ENCODE measurements at regions not wholly inside any gene's neighbourhood (a gene's known extent, or its start where the extent isn't known, plus 50 kb on each side); places are given as distances from the start of the nearest gene placed in this dataset.
"Not testable (repeated sequence)": the region's sequence is repeated elsewhere in the genome, so short reads cannot be mapped to it uniquely, and the experiment has no call there.

- DNase-seq, result no peak
Observed at GRCh38 chrX:25442499-25442898, 426.7 kb upstream of the ARX start.

- DNase-seq, result no peak
Observed at GRCh38 chrX:25433307-25433706, 417.5 kb upstream of the ARX start.

DNA sequence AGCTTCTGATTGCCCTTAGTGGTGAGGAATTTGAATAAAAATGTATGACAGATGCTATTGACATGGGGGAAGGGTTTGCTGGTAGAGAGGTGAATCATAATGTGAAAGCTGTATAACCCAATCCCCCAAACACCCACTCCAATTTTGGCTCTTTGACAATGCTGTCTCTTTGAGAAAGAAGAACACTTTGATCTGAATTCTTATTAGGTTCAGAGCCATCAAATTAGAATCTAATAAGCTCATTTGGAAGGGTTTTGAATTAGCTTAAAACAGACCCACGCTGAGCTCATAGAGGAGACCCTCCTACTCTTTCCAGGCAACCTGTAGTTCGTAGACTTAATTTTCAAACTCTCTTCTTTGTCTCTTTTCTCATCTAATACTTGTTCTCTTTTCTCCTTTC, 416.6 kb upstream of the ARX start:
- no peak for DNase-seq

DNA sequence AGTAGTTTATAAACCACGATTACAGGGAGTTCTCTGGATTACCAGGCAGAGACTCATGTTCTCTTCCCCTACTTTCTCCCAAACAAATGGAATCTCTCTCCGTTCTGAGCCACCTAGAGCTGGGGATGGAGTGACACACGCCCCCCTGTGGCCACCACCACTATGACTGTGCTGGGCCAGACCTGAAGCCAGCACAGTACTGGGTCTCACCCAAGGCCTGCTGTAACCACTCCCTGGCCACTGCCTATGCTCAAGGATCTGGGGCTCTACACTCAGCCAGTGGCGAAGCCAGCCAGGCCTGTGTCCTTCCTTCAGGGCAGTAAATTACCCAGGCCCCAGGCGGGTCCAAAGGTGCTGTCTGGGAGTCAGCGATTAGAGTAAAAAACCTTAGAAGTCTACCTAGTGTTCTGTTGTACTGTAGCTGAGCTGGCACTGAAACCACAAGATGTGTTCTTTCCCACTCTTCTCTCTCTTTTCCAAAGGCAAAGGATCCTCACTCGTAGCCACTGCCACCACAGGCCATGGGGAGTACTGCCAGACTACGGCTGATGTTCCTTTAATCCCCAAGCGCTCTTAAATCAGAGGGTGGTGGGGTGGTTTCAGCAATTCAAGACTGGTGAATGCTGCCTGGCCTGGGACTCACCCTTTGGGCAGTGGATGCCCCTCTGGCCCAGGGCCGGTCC, 412.2 kb upstream of the ARX start:
- no peak for DNase-seq

DNA sequence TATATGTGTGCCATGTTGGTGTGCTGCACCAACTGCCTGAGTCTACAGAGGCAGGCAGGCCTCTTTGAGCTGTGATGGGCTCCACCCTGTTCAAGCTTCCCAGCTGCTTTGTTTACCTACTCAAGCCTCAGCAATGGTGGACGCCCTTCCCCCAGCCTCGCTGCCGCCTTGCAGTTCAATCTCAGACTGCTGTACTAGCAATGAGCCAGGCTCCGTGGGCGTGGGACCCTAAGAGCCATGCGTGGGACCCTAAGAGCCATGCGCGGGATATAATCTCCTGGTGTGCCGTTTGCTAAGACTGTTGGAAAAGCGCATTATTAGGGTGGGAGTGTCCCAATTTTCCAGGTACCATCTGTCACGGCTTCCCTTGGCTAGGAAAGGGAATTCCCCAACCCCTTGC, 388.4 kb upstream of the ARX start:
- DNase-seq, result not testable (repeated sequence)

DNA sequence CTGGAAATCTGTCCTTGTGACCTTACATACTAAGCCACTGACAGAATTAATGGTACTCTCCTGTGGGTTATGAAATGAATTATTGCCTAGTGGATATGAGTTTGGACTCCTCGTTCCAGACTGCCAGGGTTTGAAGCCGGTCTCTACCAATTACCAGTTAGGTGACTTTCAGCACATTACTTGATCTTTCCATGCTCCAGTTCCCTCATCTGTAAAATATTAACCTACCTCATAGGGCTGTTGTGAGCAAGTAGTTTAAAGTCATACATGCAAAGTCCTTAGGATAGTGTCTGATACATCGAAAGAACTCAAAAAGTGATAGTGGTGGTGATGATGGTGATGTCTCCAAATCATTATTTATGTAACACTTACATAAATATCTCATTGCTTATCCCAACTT, 373.5 kb upstream of the ARX start:
- no peak for DNase-seq

- DNase-seq, result no peak
Observed at GRCh38 chrX:25383196-25383595, 367.4 kb upstream of the ARX start.

DNA sequence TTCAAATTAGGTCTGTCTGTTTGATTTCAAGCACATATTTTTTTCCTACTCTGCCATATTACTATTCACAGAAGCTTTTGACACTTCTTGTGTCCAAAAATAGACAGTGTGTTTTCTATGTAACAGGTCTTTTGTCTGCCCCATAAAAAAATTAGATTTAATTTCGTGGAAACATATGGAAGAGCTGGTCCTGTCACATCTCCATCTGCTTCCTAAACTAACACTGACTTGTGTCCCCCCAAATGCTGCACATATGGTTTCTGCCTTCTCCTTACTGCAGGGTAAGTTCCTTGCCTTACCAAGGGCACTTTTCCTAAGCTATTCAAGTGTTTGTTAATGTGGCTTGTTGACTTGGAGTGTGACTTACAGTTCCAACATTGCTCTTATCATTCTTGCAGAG, 340.7 kb upstream of the ARX start:
- DNase-seq, result no peak

DNA sequence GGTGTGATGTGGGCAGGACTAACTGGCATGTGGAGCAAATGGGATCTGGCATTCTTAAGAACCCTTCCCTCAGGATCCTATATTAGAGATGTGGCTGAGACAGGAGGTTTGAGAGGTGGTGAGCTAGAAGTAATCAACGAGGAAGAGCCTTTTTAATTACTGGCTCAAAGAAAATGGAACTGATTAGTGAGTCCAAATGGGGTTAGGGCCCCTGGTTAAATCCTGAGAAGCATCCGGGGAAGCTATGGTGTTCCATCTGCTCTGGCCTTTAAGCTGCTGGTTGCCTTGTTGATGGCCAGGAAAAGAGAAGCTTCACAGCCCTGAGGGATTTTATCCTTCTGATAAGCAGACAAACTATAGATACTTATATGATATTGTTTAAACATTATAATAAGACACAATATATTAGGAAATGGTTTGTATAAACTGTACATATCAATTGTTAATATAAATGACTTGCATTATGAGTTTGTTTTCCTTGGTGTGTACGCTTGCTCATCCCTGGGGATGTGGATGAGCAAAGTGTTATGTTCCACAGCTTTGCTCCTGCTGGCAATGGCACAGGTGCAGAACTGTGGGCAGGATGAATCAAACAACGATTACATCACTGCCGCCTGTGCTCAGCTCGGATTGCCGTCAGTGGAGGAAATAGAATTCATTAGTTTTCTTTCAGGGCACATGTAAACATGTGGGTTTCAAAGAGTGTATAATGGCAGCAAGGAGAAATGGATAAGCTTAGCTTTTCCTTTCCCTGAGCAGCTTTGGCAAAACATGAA, 328.6 kb upstream of the ARX start:
- DNase-seq, result no peak

DNA sequence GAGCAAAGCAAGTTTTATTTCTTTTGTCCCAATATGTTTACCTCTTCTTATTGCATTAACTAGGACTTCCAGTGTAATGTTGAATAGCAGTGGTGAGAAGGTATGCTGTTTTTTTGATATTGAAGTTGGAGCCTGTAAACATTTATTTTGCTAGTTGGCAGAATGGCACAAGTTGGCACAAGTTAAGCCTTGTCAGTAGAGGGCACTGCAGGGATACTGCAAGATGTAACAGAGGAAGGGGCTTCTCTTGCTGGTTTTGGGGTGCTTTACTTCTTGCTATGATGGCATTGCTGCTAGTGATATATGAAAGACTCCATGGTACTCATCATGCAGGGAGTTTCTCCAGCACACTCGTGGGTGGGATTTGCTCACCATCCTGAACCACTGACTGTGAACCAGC, 327.3 kb upstream of the ARX start:
- no peak for DNase-seq

- DNase-seq, result no peak
Observed at GRCh38 chrX:25337841-25338240, 322.1 kb upstream of the ARX start.

- DNase-seq, result no peak
Observed at GRCh38 chrX:25300994-25301393, 285.2 kb upstream of the ARX start.

DNA sequence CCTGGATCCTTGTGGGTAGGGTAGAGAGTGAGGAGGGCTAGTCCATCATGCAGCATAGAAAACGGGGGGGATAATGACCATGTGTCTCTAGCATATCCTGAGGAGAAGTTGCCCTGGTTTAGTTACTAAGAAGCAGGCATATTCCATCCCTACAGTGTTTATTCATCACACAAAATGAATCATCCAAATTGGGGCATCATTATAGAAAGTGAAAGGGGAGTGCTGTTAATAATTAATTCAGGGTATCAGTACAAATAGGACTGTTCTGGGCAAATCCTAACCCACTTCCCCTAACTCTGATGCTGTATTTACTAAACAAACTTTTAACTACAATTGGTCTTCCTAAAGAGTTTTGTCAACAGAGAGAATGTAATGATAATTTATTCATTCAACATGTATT, 281.1 kb upstream of the ARX start:
- no peak for DNase-seq

- DNase-seq, result no peak
Observed at GRCh38 chrX:25295466-25295865, 279.7 kb upstream of the ARX start.

- DNase-seq, result no peak
Observed at GRCh38 chrX:25290132-25290531, 274.4 kb upstream of the ARX start.

- no peak for DNase-seq
Observed at GRCh38 chrX:25288676-25289075, 272.9 kb upstream of the ARX start.

- no peak for DNase-seq
Observed at GRCh38 chrX:25287521-25287920, 271.8 kb upstream of the ARX start.

- no peak for DNase-seq
Observed at GRCh38 chrX:25285598-25285997, 269.8 kb upstream of the ARX start.

- DNase-seq, result no peak
Observed at GRCh38 chrX:25279510-25279909, 263.7 kb upstream of the ARX start.

GRCh38 chrX:25278341-25278740, 262.6 kb upstream of the ARX start:
- DNase-seq, result no peak

DNA sequence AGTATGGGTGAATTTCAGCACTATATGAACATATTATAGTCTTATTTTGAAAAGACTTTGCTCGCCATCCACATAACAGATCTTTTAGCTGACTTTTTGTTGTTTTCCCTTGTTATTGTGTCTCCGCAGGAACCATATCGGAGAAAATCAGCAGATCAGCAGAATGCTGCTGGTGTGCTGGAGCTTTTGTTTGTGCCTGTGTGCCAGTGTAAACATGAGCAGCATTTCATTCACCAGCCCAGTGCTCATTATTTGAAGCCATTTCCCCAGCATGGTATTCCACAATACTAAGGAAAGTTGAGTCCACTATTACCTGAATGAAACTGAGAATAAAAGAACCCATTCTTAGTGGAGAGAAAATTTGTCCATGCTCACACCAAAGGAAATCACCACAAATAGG, 261.8 kb upstream of the ARX start:
- no peak for DNase-seq

- DNase-seq, result no peak
Observed at GRCh38 chrX:25275159-25275558, 259.4 kb upstream of the ARX start.

- DNase-seq, result no peak
Observed at GRCh38 chrX:25241461-25241860, 225.7 kb upstream of the ARX start.

GRCh38 chrX:25226151-25226550, 210.4 kb upstream of the ARX start:
- DNase-seq, result no peak

DNA sequence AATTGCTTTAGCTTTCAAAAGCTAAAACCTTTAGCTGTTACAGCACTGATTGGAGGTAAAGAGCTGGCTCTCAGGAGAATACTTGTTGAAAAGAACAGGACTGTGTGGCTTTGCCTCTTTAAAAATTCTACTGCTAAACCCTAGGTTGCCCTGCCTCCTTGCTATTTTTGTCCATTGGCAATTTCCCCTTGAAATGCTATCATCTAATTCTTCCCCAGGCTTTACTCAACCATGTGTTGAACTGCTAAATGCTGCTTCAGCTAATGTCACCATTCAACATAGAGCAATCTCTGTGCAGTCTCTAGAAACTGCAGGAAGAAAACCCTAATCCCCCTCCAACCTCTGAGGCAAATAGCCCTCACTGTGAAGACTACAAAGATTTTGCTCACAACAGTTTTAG, 203.7 kb upstream of the ARX start:
- DNase-seq, result no peak
